ENCODE measurements at regions not wholly inside any gene's neighbourhood (a gene's known extent, or its start where the extent isn't known, plus 50 kb on each side); places are given as distances from the start of the nearest gene placed in this dataset.

DNA sequence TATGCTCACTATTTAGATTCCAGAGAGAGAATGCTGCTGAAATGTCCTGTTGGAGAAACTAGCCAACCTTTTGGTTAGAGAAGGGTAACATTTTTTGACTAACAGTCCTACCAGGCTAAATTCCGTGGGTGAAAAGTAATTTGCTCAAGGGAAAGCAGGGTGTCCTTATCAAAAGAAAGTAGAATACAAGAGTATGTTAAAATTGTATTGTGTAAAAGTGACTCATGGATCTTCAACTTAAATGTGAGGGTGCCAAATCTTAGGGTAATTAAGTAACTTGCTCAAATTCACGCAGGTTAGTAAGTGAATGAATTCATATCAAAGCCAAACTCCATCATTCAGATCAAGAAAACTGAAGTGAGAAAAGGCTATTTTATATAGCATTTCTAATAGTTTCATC, 81.7 kb downstream of the PCDH7 start:
- Histone ChIP-seq H3K4me3 (no peak overlapping the region), H3K4me1 (peaks cover 0 to 6% (median 2%) of the 10 kb centered on the region in 4 donors), H3K27ac (no peak overlapping the region), H3K9me3 (peaks cover 0 to 6% (median 0%) of the 10 kb centered on the region in 4 donors), H3K36me3 (no peaks in the 10 kb centered on the region), H3K27me3 (no peaks in the 10 kb centered on the region)
- WGBS, 5 donors: 78 to 93% (median 84%) methylated on average over 2 of the region's 2 CpGs
- TF ChIP-seq EP300 (IDR thresholded peaks at IDR 0.05): no peak
- TF ChIP-seq, protein P1, sequence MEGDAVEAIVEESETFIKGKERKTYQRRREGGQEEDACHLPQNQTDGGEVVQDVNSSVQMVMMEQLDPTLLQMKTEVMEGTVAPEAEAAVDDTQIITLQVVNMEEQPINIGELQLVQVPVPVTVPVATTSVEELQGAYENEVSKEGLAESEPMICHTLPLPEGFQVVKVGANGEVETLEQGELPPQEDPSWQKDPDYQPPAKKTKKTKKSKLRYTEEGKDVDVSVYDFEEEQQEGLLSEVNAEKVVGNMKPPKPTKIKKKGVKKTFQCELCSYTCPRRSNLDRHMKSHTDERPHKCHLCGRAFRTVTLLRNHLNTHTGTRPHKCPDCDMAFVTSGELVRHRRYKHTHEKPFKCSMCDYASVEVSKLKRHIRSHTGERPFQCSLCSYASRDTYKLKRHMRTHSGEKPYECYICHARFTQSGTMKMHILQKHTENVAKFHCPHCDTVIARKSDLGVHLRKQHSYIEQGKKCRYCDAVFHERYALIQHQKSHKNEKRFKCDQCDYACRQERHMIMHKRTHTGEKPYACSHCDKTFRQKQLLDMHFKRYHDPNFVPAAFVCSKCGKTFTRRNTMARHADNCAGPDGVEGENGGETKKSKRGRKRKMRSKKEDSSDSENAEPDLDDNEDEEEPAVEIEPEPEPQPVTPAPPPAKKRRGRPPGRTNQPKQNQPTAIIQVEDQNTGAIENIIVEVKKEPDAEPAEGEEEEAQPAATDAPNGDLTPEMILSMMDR (IDR thresholded peaks at IDR 0.05): no peak
- TF ChIP-seq POLR2AphosphoS5 (IDR thresholded peaks at IDR 0.05): no peak
- TF ChIP-seq POLR2A (IDR thresholded peaks at IDR 0.05): no peak
- intact Hi-C loops (cut with DNase I; ENCODE audit: low total_unique reads): no loop called here
- no peak for DNase-seq

GRCh38 chr4:30802622-30803323, 82.6 kb downstream of the PCDH7 start:
- WGBS, 5 donors: 59 to 74% (median 68%) methylated on average over 3 of the region's 3 CpGs
- no peak for TF ChIP-seq POLR2AphosphoS5 (IDR thresholded peaks at IDR 0.05)
- TF ChIP-seq, protein P1 (IDR thresholded peaks at IDR 0.05): no peak
- no peak for TF ChIP-seq EP300 (IDR thresholded peaks at IDR 0.05)
- TF ChIP-seq POLR2A (IDR thresholded peaks at IDR 0.05): no peak
- H3K4me1 ChIP-seq: peaks cover 0 to 6% (median 2%) of the 10 kb centered on the region in 4 donors
- H3K27ac ChIP-seq: peak overlapping the region in 1 of 5 donors; percentile 19
- H3K9me3 ChIP-seq: peaks cover 0 to 6% (median 0%) of the 10 kb centered on the region in 4 donors
- H3K36me3 ChIP-seq: no peaks in the 10 kb centered on the region
- intact Hi-C loops (cut with DNase I; ENCODE audit: low total_unique reads): no loop called here
- no peak overlapping the region for H3K4me3 ChIP-seq
- no peaks in the 10 kb centered on the region for H3K27me3 ChIP-seq
- peak in 1 of 2 donors; percentile 30 for DNase-seq

DNA sequence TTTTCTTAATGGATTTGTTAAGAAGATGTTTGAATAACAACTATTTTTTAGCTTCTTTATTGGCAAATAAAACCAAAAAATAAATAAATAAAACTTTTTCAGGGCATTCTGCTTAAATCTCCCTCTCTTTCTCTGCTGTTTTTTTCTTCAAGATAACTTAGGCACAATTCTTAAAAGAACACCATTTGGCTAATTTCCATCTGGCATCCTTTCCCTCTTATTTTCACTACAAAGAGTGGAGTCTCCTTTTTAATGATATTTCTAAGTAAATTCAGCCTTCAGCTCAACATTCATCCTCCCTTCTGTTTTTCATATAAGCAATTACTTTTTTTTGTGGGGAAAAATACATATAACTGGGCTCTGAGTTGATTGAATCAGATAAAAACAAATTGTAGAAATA, 88.1 kb downstream of the PCDH7 start:
- no peak overlapping the region for H3K4me3 ChIP-seq
- intact Hi-C loops (cut with DNase I; ENCODE audit: low total_unique reads): no loop called here
- DNase-seq: peak in 1 of 2 donors; percentile 31
- H3K9me3 ChIP-seq: peaks cover 0 to 6% (median 0%) of the 10 kb centered on the region in 4 donors
- no peaks in the 10 kb centered on the region for H3K36me3 ChIP-seq
- no peak overlapping the region for H3K27ac ChIP-seq
- no peak for TF ChIP-seq POLR2A (IDR thresholded peaks at IDR 0.05)
- no peak for TF ChIP-seq POLR2AphosphoS5 (IDR thresholded peaks at IDR 0.05)
- TF ChIP-seq, protein P1 (IDR thresholded peaks at IDR 0.05): no peak
- no peak for TF ChIP-seq EP300 (IDR thresholded peaks at IDR 0.05)
- H3K4me1 ChIP-seq: peaks cover 0 to 5% (median 0%) of the 10 kb centered on the region in 4 donors
- H3K27me3 ChIP-seq: no peaks in the 10 kb centered on the region

DNA sequence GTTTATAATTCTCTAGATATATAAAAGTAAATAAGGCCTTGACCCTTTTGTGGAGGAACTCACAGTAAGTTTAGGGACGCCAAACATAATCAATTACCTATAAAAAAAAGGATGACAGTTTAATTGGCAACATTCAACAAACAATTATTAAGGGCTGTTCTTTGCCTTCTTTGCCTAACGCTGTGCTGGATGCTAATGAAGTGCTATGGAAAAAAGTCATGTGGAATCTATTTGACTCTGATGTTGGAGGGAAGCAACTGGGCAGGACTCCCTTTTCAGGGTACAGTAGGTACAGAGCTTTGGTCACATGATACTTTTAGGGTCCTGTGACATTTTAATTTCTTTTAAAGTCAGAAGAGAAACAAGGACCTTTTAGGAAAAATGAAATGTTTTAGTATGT, 91.1 kb downstream of the PCDH7 start:
- Histone ChIP-seq H3K36me3 (no peaks in the 10 kb centered on the region), H3K4me3 (no peak overlapping the region), H3K27ac (no peak overlapping the region), H3K9me3 (no peaks in the 10 kb centered on the region), H3K27me3 (no peaks in the 10 kb centered on the region), H3K4me1 (peaks cover 0 to 5% (median 0%) of the 10 kb centered on the region in 4 donors)
- WGBS, 5 donors: 59 to 81% (median 66%) methylated on average over 2 of the region's 2 CpGs
- TF ChIP-seq EP300 (IDR thresholded peaks at IDR 0.05): no peak
- TF ChIP-seq POLR2A (IDR thresholded peaks at IDR 0.05): no peak
- TF ChIP-seq, protein P1 (IDR thresholded peaks at IDR 0.05): no peak
- no peak for TF ChIP-seq POLR2AphosphoS5 (IDR thresholded peaks at IDR 0.05)
- DNase-seq: no peak
- intact Hi-C loops (cut with DNase I; ENCODE audit: low total_unique reads): no loop called here

Measured in stomach (tissue), 8 donors.